ENCODE measurements at regions not wholly inside any gene's neighbourhood (a gene's known extent, or its start where the extent isn't known, plus 50 kb on each side); places are given as distances from the start of the nearest gene placed in this dataset.

DNA sequence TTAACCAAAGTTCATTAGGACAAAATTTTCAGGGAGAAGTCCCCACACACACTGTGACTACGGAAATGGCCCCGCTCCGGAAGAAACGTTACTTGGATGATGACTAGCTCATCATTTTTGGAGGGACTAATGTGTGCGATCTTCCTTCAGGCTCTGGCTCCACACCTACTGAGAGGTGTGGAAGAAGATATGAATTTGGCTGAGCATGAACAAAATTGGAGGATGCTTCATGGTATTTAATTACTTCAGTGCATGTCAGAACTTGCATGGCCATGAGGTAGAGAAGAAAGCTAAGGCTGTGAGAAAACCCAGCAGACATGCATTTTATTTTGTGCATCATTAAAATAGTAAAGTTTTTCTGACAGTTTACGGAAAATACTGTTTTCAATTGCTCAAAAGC, 202.1 kb upstream of the TLE4 start:
- TF ChIP-seq, protein P1, sequence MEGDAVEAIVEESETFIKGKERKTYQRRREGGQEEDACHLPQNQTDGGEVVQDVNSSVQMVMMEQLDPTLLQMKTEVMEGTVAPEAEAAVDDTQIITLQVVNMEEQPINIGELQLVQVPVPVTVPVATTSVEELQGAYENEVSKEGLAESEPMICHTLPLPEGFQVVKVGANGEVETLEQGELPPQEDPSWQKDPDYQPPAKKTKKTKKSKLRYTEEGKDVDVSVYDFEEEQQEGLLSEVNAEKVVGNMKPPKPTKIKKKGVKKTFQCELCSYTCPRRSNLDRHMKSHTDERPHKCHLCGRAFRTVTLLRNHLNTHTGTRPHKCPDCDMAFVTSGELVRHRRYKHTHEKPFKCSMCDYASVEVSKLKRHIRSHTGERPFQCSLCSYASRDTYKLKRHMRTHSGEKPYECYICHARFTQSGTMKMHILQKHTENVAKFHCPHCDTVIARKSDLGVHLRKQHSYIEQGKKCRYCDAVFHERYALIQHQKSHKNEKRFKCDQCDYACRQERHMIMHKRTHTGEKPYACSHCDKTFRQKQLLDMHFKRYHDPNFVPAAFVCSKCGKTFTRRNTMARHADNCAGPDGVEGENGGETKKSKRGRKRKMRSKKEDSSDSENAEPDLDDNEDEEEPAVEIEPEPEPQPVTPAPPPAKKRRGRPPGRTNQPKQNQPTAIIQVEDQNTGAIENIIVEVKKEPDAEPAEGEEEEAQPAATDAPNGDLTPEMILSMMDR (IDR thresholded peaks at IDR 0.05) = no peak
- no peak for TF ChIP-seq EZH2 (IDR thresholded peaks at IDR 0.05)
